ENCODE measurements at regions not wholly inside any gene's neighbourhood (a gene's known extent, or its start where the extent isn't known, plus 50 kb on each side); places are given as distances from the start of the nearest gene placed in this dataset.
A peak's percentile ranks its signal among the peaks of the same experiment; 100 is the strongest.

GRCh38 chr14:34059037-34059924 is 108.4 kb upstream of the EGLN3 start:
- intact Hi-C loops (cut with micrococcal nuclease; ENCODE audit: unreplicated experiment) = no loop called here
- TSS peak; percentile 79 for BruUV-seq (replicated peaks)
- H3K27me3 Mint-ChIP-seq (ENCODE audit: unreplicated experiment) = no peaks in the 10 kb centered on the region
- no peaks in the 10 kb centered on the region for H3K9me3 Mint-ChIP-seq (ENCODE audit: low read depth, unreplicated experiment)
- no peak for DNase-seq
- peak overlapping the region; percentile 12 for H3K27ac Mint-ChIP-seq (ENCODE audit: unreplicated experiment)
- peaks cover 26% of the 10 kb centered on the region for H3K4me1 Mint-ChIP-seq (ENCODE audit: low read depth, unreplicated experiment)
- no peak for TF ChIP-seq CTCF (IDR thresholded peaks at IDR 0.05; ENCODE audit: unreplicated experiment)
- CTCF ChIA-PET = interaction anchor here (0.9 to 3.6 kb wide), 3 partner anchors 39 to 238 kb away, joined by 3 to 23 read pairs (median 3); no protein-coding TSS in a partner anchor
- H3K36me3 Mint-ChIP-seq (ENCODE audit: insufficient read depth, unreplicated experiment) = peaks cover 6% of the 10 kb centered on the region
- H3K4me3 Mint-ChIP-seq (ENCODE audit: low read depth, unreplicated experiment) = peak overlapping the region; percentile 75

GRCh38 chr14:34058510-34058909 is 107.6 kb upstream of the EGLN3 start:
- H3K27me3 Mint-ChIP-seq (ENCODE audit: unreplicated experiment) = no peaks in the 10 kb centered on the region
- no peak for TF ChIP-seq CTCF (IDR thresholded peaks at IDR 0.05; ENCODE audit: unreplicated experiment)
- CTCF ChIA-PET = no interaction called here
- peaks cover 26% of the 10 kb centered on the region for H3K4me1 Mint-ChIP-seq (ENCODE audit: low read depth, unreplicated experiment)
- no peak overlapping the region for H3K4me3 Mint-ChIP-seq (ENCODE audit: low read depth, unreplicated experiment)
- H3K9me3 Mint-ChIP-seq (ENCODE audit: low read depth, unreplicated experiment) = no peaks in the 10 kb centered on the region
- no TSS peak for BruUV-seq (replicated peaks)
- H3K36me3 Mint-ChIP-seq (ENCODE audit: insufficient read depth, unreplicated experiment) = peaks cover 6% of the 10 kb centered on the region
- intact Hi-C loops (cut with micrococcal nuclease; ENCODE audit: unreplicated experiment) = no loop called here
- H3K27ac Mint-ChIP-seq (ENCODE audit: unreplicated experiment) = no peak overlapping the region
- DNase-seq = no peak

- TF ChIP-seq CTCF (IDR thresholded peaks at IDR 0.05; ENCODE audit: unreplicated experiment) = no peak
- Mint-ChIP-seq H3K4me3 (ENCODE audit: low read depth, unreplicated experiment) (no peak overlapping the region), H3K36me3 (ENCODE audit: insufficient read depth, unreplicated experiment) (peaks cover 6% of the 10 kb centered on the region), H3K27ac (ENCODE audit: unreplicated experiment) (no peak overlapping the region), H3K4me1 (ENCODE audit: low read depth, unreplicated experiment) (peaks cover 40% of the 10 kb centered on the region), H3K9me3 (ENCODE audit: low read depth, unreplicated experiment) (no peaks in the 10 kb centered on the region), H3K27me3 (ENCODE audit: unreplicated experiment) (no peaks in the 10 kb centered on the region)
- CTCF ChIA-PET = interaction anchor here (1.3 kb wide), 1 partner anchor 43 kb away, joined by 3 read pairs; no protein-coding TSS in a partner anchor
- no peak for DNase-seq
- BruUV-seq (replicated peaks) = no TSS peak
- intact Hi-C loops (cut with micrococcal nuclease; ENCODE audit: unreplicated experiment) = no loop called here
Observed at GRCh38 chr14:34056046-34056445, 105.2 kb upstream of the EGLN3 start.

GRCh38 chr14:34055157-34055950 is 104.5 kb upstream of the EGLN3 start:
- DNase-seq = no peak
- intact Hi-C loops (cut with micrococcal nuclease; ENCODE audit: unreplicated experiment) = no loop called here
- no TSS peak for BruUV-seq (replicated peaks)
- CTCF ChIA-PET = interaction anchor here (1.3 kb wide), 1 partner anchor 43 kb away, joined by 3 read pairs; no protein-coding TSS in a partner anchor
- H3K27me3 Mint-ChIP-seq (ENCODE audit: unreplicated experiment) = no peaks in the 10 kb centered on the region
- peaks cover 5% of the 10 kb centered on the region for H3K36me3 Mint-ChIP-seq (ENCODE audit: insufficient read depth, unreplicated experiment)
- H3K4me3 Mint-ChIP-seq (ENCODE audit: low read depth, unreplicated experiment) = no peak overlapping the region
- peaks cover 40% of the 10 kb centered on the region for H3K4me1 Mint-ChIP-seq (ENCODE audit: low read depth, unreplicated experiment)
- H3K27ac Mint-ChIP-seq (ENCODE audit: unreplicated experiment) = no peak overlapping the region
- no peak for TF ChIP-seq CTCF (IDR thresholded peaks at IDR 0.05; ENCODE audit: unreplicated experiment)
- H3K9me3 Mint-ChIP-seq (ENCODE audit: low read depth, unreplicated experiment) = peaks cover 3% of the 10 kb centered on the region

Measured in Calu3 (cell line).